Prostate gland (tissue), 2 donors: ENCODE measurements at regions not wholly inside any gene's neighbourhood (a gene's known extent, or its start where the extent isn't known, plus 50 kb on each side); places are given as distances from the start of the nearest gene placed in this dataset.

Experiments used
- POLR2A ChIP-seq: fragments of 450-650 bp; IDR thresholded peaks from one replicate; pipeline ENCODE4 v1.6.1; 2016; ENCODE audit warnings: antibody characterized with exemption, mild to moderate bottlenecking
- POLR2AphosphoS5 ChIP-seq: sonication (generic); formaldehyde crosslinking; IDR thresholded peaks from one replicate; pipeline ENCODE4 v1.6.1; 2017; ENCODE audit warnings: antibody characterized with exemption
- TF ChIP-seq, protein P1 (sequence below), 4 experiments: fragments of 200-600 bp in 2 of 4; fragments of 450-650 bp in 2 of 4; sonication (generic) in 2 of 4; IDR thresholded peaks; 1 replicate in 3 of 4; 2 replicates in 1 of 4; pipeline ENCODE4 v1.5.1; 2016 to 2019; ENCODE audit warnings: antibody characterized with exemption in 4 of 4, mild to moderate bottlenecking in 2 of 4, moderate library complexity in 2 of 4

DNA sequence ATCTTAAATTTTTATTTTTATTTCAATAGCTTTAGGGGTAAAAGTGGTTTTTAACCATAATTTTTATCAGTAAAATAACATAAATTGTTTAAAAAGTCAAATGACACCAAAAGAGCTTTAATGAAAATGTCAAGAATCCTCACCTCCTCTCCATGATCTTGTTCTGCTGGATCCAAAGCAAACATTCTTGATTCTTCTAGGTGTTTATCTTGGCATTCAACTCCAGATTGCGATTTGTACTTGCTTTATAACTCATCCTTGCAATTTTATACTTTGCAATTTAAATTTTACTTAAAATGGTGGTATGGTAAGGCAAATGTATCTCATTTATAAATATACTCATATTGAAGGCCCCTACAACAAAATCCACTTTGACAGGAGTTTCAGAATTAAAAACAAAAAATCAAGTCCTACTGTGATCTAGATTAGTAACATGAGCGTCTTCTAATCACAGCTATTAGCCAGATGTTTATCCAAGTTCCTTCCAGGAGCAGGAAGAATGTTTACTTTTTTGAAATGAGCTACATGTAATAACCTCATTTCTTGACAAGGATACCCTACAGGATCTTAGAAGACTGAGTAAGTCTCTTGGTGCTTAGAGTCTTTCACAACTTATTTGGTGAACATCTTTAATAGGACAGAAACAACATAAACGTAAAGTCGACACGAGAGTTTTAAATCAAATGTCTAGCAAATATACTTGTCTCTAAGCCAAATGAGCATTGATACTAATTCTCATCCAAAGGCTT is 72.4 kb upstream of the CARD18 start:
- TF ChIP-seq, protein P1, sequence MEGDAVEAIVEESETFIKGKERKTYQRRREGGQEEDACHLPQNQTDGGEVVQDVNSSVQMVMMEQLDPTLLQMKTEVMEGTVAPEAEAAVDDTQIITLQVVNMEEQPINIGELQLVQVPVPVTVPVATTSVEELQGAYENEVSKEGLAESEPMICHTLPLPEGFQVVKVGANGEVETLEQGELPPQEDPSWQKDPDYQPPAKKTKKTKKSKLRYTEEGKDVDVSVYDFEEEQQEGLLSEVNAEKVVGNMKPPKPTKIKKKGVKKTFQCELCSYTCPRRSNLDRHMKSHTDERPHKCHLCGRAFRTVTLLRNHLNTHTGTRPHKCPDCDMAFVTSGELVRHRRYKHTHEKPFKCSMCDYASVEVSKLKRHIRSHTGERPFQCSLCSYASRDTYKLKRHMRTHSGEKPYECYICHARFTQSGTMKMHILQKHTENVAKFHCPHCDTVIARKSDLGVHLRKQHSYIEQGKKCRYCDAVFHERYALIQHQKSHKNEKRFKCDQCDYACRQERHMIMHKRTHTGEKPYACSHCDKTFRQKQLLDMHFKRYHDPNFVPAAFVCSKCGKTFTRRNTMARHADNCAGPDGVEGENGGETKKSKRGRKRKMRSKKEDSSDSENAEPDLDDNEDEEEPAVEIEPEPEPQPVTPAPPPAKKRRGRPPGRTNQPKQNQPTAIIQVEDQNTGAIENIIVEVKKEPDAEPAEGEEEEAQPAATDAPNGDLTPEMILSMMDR (IDR thresholded peaks at IDR 0.05), result no peak
- TF ChIP-seq POLR2A (no peak), POLR2AphosphoS5 (no peak)
